ENCODE measurements at regions not wholly inside any gene's neighbourhood (a gene's known extent, or its start where the extent isn't known, plus 50 kb on each side); places are given as distances from the start of the nearest gene placed in this dataset.

GRCh38 chr3:72247645-72248388, 462.9 kb upstream of the PROK2 start:
- ChIA-PET CTCF (no interaction called here), POLR2A (ENCODE audit: unreplicated experiment) (no interaction called here)
- Histone ChIP-seq H2AFZ (no peak overlapping the region), H4K20me1 (ENCODE audit: insufficient read depth) (no peaks in the 10 kb centered on the region), H3K79me2 (ENCODE audit: low read depth) (no peaks in the 10 kb centered on the region), H3K4me1 (replicated peaks; ENCODE audit: insufficient read depth) (no peaks in the 10 kb centered on the region), H3K27me3 (ENCODE audit: insufficient read depth, low read depth) (peaks cover 33% of the 10 kb centered on the region), H3K27ac (no peak overlapping the region), H3K4me2 (no peak overlapping the region), H3K4me3 (no peak overlapping the region), H3K9me3 (ENCODE audit: insufficient read depth, low read depth) (no peaks in the 10 kb centered on the region), H3K36me3 (ENCODE audit: low read depth) (no peaks in the 10 kb centered on the region), H3K9me2 (ENCODE audit: insufficient read depth) (no peaks in the 10 kb centered on the region), H3F3A (ENCODE audit: insufficient read depth, low read depth) (no peaks in the 10 kb centered on the region)
- intact Hi-C loops (cut with micrococcal nuclease; ENCODE audit: unreplicated experiment), result no loop called here
- no peak for DNase-seq
- BruUV-seq (replicated peaks), result no TSS peak
- no peak for TF ChIP-seq EZH2 (IDR thresholded peaks at IDR 0.05; ENCODE audit: low read depth)
- TF ChIP-seq, protein P1, sequence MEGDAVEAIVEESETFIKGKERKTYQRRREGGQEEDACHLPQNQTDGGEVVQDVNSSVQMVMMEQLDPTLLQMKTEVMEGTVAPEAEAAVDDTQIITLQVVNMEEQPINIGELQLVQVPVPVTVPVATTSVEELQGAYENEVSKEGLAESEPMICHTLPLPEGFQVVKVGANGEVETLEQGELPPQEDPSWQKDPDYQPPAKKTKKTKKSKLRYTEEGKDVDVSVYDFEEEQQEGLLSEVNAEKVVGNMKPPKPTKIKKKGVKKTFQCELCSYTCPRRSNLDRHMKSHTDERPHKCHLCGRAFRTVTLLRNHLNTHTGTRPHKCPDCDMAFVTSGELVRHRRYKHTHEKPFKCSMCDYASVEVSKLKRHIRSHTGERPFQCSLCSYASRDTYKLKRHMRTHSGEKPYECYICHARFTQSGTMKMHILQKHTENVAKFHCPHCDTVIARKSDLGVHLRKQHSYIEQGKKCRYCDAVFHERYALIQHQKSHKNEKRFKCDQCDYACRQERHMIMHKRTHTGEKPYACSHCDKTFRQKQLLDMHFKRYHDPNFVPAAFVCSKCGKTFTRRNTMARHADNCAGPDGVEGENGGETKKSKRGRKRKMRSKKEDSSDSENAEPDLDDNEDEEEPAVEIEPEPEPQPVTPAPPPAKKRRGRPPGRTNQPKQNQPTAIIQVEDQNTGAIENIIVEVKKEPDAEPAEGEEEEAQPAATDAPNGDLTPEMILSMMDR (conservative IDR thresholded peaks at IDR 0.05), result no peak

- POLR2A ChIA-PET (ENCODE audit: unreplicated experiment), result no interaction called here
- TF ChIP-seq, protein P1 (conservative IDR thresholded peaks at IDR 0.05), result no peak
- no TSS peak for BruUV-seq (replicated peaks)
- Histone ChIP-seq H3F3A (ENCODE audit: insufficient read depth, low read depth) (no peaks in the 10 kb centered on the region), H3K9me2 (ENCODE audit: insufficient read depth) (no peaks in the 10 kb centered on the region), H3K27ac (no peak overlapping the region), H3K9me3 (ENCODE audit: insufficient read depth, low read depth) (no peaks in the 10 kb centered on the region), H4K20me1 (ENCODE audit: insufficient read depth) (no peaks in the 10 kb centered on the region), H3K4me1 (replicated peaks; ENCODE audit: insufficient read depth) (no peaks in the 10 kb centered on the region), H3K79me2 (ENCODE audit: low read depth) (no peaks in the 10 kb centered on the region), H3K4me2 (no peak overlapping the region), H3K36me3 (ENCODE audit: low read depth) (no peaks in the 10 kb centered on the region), H3K4me3 (no peak overlapping the region), H3K27me3 (ENCODE audit: insufficient read depth, low read depth) (peaks cover 30% of the 10 kb centered on the region), H2AFZ (no peak overlapping the region)
- CTCF ChIA-PET, result no interaction called here
- DNase-seq, result no peak
- intact Hi-C loops (cut with micrococcal nuclease; ENCODE audit: unreplicated experiment), result no loop called here
Observed at GRCh38 chr3:72247126-72247525, 462.2 kb upstream of the PROK2 start.

DNA sequence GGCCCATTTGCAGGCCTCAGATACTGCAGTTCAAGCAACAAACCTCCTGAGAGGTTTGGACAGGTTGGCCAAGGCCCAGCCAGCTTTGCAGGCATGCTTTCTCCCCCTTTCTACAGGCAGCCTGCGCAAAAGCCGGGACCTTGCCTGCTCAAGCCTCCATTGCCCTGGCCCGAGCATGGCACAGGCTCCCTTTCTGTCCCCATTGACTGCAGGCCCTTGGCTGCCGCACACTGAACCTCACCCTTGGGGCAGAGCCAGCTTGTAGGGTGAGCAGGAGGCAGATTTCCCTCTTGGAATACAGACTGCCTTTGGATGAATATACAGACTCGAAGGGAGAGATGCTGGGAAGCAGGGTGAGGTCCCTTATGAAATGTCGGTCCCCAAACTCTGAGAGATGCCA, 461.7 kb upstream of the PROK2 start:
- H3K9me2 ChIP-seq (ENCODE audit: insufficient read depth), result no peaks in the 10 kb centered on the region
- no peak overlapping the region for H3K27ac ChIP-seq
- no peak overlapping the region for H3K4me2 ChIP-seq
- intact Hi-C loops (cut with micrococcal nuclease; ENCODE audit: unreplicated experiment), result no loop called here
- POLR2A ChIA-PET (ENCODE audit: unreplicated experiment), result no interaction called here
- no peaks in the 10 kb centered on the region for H3K9me3 ChIP-seq (ENCODE audit: insufficient read depth, low read depth)
- CTCF ChIA-PET, result no interaction called here
- no TSS peak for BruUV-seq (replicated peaks)
- no peaks in the 10 kb centered on the region for H3F3A ChIP-seq (ENCODE audit: insufficient read depth, low read depth)
- DNase-seq, result no peak
- H4K20me1 ChIP-seq (ENCODE audit: insufficient read depth), result no peaks in the 10 kb centered on the region
- H3K4me3 ChIP-seq, result no peak overlapping the region
- peaks cover 27% of the 10 kb centered on the region for H3K27me3 ChIP-seq (ENCODE audit: insufficient read depth, low read depth)
- TF ChIP-seq EZH2 (IDR thresholded peaks at IDR 0.05; ENCODE audit: low read depth), result no peak
- TF ChIP-seq, protein P1 (conservative IDR thresholded peaks at IDR 0.05), result no peak
- no peaks in the 10 kb centered on the region for H3K36me3 ChIP-seq (ENCODE audit: low read depth)
- no peaks in the 10 kb centered on the region for H3K79me2 ChIP-seq (ENCODE audit: low read depth)
- H3K4me1 ChIP-seq (replicated peaks; ENCODE audit: insufficient read depth), result no peaks in the 10 kb centered on the region
- no peak overlapping the region for H2AFZ ChIP-seq
